ENCODE measurements at regions not wholly inside any gene's neighbourhood (a gene's known extent, or its start where the extent isn't known, plus 50 kb on each side); places are given as distances from the start of the nearest gene placed in this dataset.

GRCh38 chr6:143575901-143576426, 64.4 kb upstream of the FUCA2 start:
- no peak for DNase-seq (ENCODE audit: low read depth, low spot score)
- ChIA-PET POLR2A (interaction anchor here (0.8 to 2.0 kb wide), 2 partner anchors 267 to 432 kb away, joined by 3 to 16 read pairs; partner anchors contain the start of genes LTV1 and PLAGL1), CTCF (interaction anchor here (0.6 to 5.3 kb wide), 42 partner anchors 10 to 1101 kb away, joined by 3 to 111 read pairs (median 5); partner anchors contain the start of gene LTV1)
- Histone ChIP-seq H3K9me3 (ENCODE audit: control insufficient read depth, insufficient read depth, low read length) (peaks cover 4% of the 10 kb centered on the region), H3K27ac (ENCODE audit: low read depth, low read length) (no peak overlapping the region), H3K4me3 (ENCODE audit: low read depth, low read length) (no peak overlapping the region), H3K27me3 (ENCODE audit: control insufficient read depth, insufficient read depth, low read length) (no peaks in the 10 kb centered on the region)
- TF ChIP-seq, protein P1, sequence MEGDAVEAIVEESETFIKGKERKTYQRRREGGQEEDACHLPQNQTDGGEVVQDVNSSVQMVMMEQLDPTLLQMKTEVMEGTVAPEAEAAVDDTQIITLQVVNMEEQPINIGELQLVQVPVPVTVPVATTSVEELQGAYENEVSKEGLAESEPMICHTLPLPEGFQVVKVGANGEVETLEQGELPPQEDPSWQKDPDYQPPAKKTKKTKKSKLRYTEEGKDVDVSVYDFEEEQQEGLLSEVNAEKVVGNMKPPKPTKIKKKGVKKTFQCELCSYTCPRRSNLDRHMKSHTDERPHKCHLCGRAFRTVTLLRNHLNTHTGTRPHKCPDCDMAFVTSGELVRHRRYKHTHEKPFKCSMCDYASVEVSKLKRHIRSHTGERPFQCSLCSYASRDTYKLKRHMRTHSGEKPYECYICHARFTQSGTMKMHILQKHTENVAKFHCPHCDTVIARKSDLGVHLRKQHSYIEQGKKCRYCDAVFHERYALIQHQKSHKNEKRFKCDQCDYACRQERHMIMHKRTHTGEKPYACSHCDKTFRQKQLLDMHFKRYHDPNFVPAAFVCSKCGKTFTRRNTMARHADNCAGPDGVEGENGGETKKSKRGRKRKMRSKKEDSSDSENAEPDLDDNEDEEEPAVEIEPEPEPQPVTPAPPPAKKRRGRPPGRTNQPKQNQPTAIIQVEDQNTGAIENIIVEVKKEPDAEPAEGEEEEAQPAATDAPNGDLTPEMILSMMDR (IDR thresholded peaks at IDR 0.05; ENCODE audit: low read depth, low read length), result no peak

- Histone ChIP-seq H3K27me3 (ENCODE audit: control insufficient read depth, insufficient read depth, low read length) (no peaks in the 10 kb centered on the region), H3K27ac (ENCODE audit: low read depth, low read length) (no peak overlapping the region), H3K9me3 (ENCODE audit: control insufficient read depth, insufficient read depth, low read length) (peaks cover 3% of the 10 kb centered on the region), H3K4me3 (ENCODE audit: low read depth, low read length) (no peak overlapping the region)
- TF ChIP-seq, protein P1 (IDR thresholded peaks at IDR 0.05; ENCODE audit: low read depth, low read length), result peak; percentile 91
- POLR2A ChIA-PET, result interaction anchor here (0.8 to 2.0 kb wide), 2 partner anchors 267 to 433 kb away, joined by 3 to 16 read pairs; partner anchors contain the start of genes LTV1 and PLAGL1
- CTCF ChIA-PET, result interaction anchor here (0.6 to 5.3 kb wide), 44 partner anchors 8 to 1101 kb away, joined by 3 to 111 read pairs (median 5); partner anchors contain the start of gene LTV1
- DNase-seq (ENCODE audit: low read depth, low spot score), result peak; percentile 61
These were observed 63.9 kb upstream of the FUCA2 start for GRCh38 chr6:143575440-143575839.

DNA sequence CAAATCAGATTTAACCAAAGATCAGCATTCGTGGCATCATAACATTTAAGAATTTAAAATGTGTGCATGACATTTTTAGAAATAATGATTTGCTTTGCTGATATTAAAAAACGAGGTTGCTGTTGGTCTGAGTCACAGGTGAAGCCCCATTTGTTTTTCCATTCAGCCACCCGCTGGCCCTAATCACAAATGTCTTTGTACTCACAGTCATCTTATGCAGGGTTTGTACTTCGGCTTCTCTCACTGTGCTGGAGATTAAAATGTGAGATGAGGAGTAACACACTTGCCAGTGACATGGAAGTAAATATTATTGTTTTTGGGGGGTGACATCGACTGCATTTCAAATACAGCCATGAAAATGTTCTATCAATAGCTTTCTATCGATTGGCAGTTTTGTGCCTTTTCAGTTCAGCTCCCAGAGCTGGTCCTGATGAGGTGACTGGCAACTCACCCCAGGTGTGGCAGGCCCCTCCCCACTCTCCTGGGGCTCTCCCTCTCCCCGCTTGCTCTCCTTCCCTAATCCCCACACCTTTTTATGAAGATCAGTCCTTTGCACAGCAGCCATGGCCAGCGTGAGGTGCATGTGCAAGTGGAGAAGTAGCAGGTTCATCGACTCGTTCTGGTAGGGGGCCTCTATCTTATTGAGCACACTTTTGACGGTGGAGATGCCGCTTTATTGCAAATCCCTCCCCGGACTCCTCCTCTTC, 58.8 kb upstream of the FUCA2 start:
- H3K27ac ChIP-seq (ENCODE audit: low read depth, low read length), result no peak overlapping the region
- ChIA-PET CTCF (interaction anchor here (1.8 kb wide), 1 partner anchor 370 kb away, joined by 4 read pairs; no protein-coding TSS in a partner anchor), POLR2A (no interaction called here)
- H3K27me3 ChIP-seq (ENCODE audit: control insufficient read depth, insufficient read depth, low read length), result no peaks in the 10 kb centered on the region
- no peak for DNase-seq (ENCODE audit: low read depth, low spot score)
- H3K9me3 ChIP-seq (ENCODE audit: control insufficient read depth, insufficient read depth, low read length), result peaks cover 3% of the 10 kb centered on the region; the same call in 1 of the 2 replicates
- TF ChIP-seq, protein P1 (IDR thresholded peaks at IDR 0.05; ENCODE audit: low read depth, low read length), result no peak
- no peak overlapping the region for H3K4me3 ChIP-seq (ENCODE audit: low read depth, low read length)

DNA sequence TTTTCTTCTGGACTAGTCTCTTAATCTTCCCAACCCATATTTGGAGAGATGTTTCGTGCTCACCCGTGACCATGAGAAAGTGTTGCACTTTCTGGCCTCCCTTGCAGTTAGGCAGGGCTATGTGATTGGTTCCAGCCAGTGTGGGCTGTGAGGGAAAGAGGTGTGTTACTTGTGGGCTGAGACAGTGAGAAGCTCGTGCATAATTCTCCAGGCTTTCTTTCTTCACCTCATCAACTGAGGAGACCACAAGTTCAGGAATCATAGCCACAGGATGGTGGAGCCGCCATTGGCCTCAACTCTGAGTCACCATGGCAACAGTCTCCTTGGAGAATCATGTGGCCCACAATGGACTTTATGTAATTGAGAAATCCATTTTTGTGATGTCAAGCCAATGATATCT, 57.5 kb upstream of the FUCA2 start:
- POLR2A ChIA-PET, result no interaction called here
- CTCF ChIA-PET, result interaction anchor here (0.8 to 1.5 kb wide), 2 partner anchors 371 to 445 kb away, joined by 3 to 7 read pairs; no protein-coding TSS in a partner anchor

More for the DNA sequence above, 57.5 kb upstream of the FUCA2 start:
- H3K27me3 ChIP-seq (ENCODE audit: control insufficient read depth, insufficient read depth, low read length), result no peaks in the 10 kb centered on the region
- no peak for DNase-seq (ENCODE audit: low read depth, low spot score)
- no peak overlapping the region for H3K4me3 ChIP-seq (ENCODE audit: low read depth, low read length)
- TF ChIP-seq, protein P1 (IDR thresholded peaks at IDR 0.05; ENCODE audit: low read depth, low read length), result no peak
- peaks cover 2% of the 10 kb centered on the region for H3K9me3 ChIP-seq (ENCODE audit: control insufficient read depth, insufficient read depth, low read length)
- H3K27ac ChIP-seq (ENCODE audit: low read depth, low read length), result peak overlapping the region; percentile 2

All from AG04450 (cell line).